ENCODE measurements at regions not wholly inside any gene's neighbourhood (a gene's known extent, or its start where the extent isn't known, plus 50 kb on each side); places are given as distances from the start of the nearest gene placed in this dataset.

GRCh38 chr2:727071-727470, 49.9 kb upstream of the TMEM18 start (continued):
- no peak for TF ChIP-seq E2F6 (IDR thresholded peaks at IDR 0.05)
- TF ChIP-seq MAFK (IDR thresholded peaks at IDR 0.05; ENCODE audit: low read depth, low read length) = no peak
- TF ChIP-seq FOSL1 (IDR thresholded peaks at IDR 0.05; ENCODE audit: insufficient read depth, low read depth, low read length) = no peak
- no peak for TF ChIP-seq POU5F1 (IDR thresholded peaks at IDR 0.05; ENCODE audit: low read depth, low read length)
- TF ChIP-seq TAF7 (optimal IDR thresholded peaks at IDR 0.05; ENCODE audit: borderline replicate concordance, low read depth, low read length) = no peak
- no peak for TF ChIP-seq GTF2F1 (IDR thresholded peaks at IDR 0.05; ENCODE audit: borderline replicate concordance, low read depth, low read length)
